Heart left ventricle (tissue), 13 donors: ENCODE measurements at regions not wholly inside any gene's neighbourhood (a gene's known extent, or its start where the extent isn't known, plus 50 kb on each side); places are given as distances from the start of the nearest gene placed in this dataset.

Experiments used
- CTCF ChIP-seq, 12 donors: fragments of 200-600 bp; sonication (generic) in 4 of 12; IDR thresholded peaks; one replicate each; pipeline versions ENCODE4 v1.5.0 to v1.8.0; 2018 to 2022; ENCODE audit warnings: antibody characterized with exemption in 12 of 12, mild to moderate bottlenecking in 5 of 12
- POLR2A ChIP-seq, 2 donors: fragments of 450-650 bp; IDR thresholded peaks; one replicate each; pipeline ENCODE4 v1.6.1; 2017; ENCODE audit warnings: antibody characterized with exemption in 2 of 2, mild to moderate bottlenecking in 2 of 2, moderate library complexity in 2 of 2
- donor health status: ischemic (EF 13 %, LVEDD 7.1; RV severe dilation, severe dysfunction).
- donor health status: DM: no; HTN: yes; CAD: no.
- donor health status: DM: no; HTN: no; CAD: no.
- donor health status: ischemic (EF 25% LVEDD 6.9; RV normal size, moderate dysfunction).
- donor health status: ischemic (EF 25% LVEDD 5.7; RV mildly dilated, moderate dysfunction).
- donor health status: ischemic (EF 35%, LVEDD 5.7; RV mildly dilated, moderate dysfunction).
- donor health status: nonischemic (EF 11% LVEDD 7.7; RV severe dilation, severe dysfunction).
- donor health status: DM: yes; HTN: yes; CAD: no.
- donor health status: PGD.
- donor health status: ischemic (EF 29% LVEDD 5.4; RV normal size, mild dysfunction).
- donor health status: nonischemic (EF 23%, LVEDD 6.1; RV moderate dilation, normal function).

GRCh38 chr13:63979951-63980350, 2564.3 kb upstream of the PCDH20 start:
- TF ChIP-seq CTCF (IDR thresholded peaks at IDR 0.05) (no peak), POLR2A (IDR thresholded peaks at IDR 0.05) (no peak)
